ENCODE measurements at regions not wholly inside any gene's neighbourhood (a gene's known extent, or its start where the extent isn't known, plus 50 kb on each side); places are given as distances from the start of the nearest gene placed in this dataset.

DNA sequence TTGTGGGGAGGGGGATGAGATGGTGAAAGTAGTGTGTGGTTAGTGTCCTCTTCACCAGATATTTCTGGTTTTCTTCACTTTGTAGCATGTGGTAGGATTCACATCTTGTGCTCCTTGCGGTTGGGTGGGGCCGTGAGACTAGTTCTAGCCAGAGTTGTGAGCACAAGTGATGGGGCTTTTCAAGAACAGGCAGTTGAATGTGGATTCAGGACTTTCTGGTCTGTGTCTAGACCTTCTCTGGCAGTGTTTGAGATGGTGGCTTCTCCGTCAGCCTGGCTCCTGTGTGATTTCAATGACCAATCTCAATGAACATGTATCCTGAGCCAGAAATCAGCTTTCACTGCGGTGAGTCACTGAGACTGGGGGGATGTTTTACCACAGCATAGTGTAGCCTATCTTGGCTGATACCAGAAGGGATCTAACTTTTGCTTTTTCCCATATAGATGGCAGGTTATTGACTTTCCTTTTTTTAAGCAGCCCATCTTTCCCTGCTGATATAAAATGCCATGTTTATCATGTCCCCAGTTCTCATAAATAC lies 82.6 kb downstream of the RPLP1 start:
- no peak overlapping the region for H3K4me2 ChIP-seq (ENCODE audit: low read length)
- H3K79me2 ChIP-seq (ENCODE audit: control insufficient read depth, low read length): no peaks in the 10 kb centered on the region
- TF ChIP-seq, protein P1, sequence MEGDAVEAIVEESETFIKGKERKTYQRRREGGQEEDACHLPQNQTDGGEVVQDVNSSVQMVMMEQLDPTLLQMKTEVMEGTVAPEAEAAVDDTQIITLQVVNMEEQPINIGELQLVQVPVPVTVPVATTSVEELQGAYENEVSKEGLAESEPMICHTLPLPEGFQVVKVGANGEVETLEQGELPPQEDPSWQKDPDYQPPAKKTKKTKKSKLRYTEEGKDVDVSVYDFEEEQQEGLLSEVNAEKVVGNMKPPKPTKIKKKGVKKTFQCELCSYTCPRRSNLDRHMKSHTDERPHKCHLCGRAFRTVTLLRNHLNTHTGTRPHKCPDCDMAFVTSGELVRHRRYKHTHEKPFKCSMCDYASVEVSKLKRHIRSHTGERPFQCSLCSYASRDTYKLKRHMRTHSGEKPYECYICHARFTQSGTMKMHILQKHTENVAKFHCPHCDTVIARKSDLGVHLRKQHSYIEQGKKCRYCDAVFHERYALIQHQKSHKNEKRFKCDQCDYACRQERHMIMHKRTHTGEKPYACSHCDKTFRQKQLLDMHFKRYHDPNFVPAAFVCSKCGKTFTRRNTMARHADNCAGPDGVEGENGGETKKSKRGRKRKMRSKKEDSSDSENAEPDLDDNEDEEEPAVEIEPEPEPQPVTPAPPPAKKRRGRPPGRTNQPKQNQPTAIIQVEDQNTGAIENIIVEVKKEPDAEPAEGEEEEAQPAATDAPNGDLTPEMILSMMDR (IDR thresholded peaks at IDR 0.05; ENCODE audit: low read depth, low read length, poor library complexity, severe bottlenecking): no peak
- TF ChIP-seq EZH2phosphoT487 (IDR thresholded peaks at IDR 0.05; ENCODE audit: borderline replicate concordance, low read length): no peak
- H3K27ac ChIP-seq (ENCODE audit: low read depth, low read length): no peak overlapping the region
- no peaks in the 10 kb centered on the region for H3K4me1 ChIP-seq (ENCODE audit: control insufficient read depth, low read length)
- H3K36me3 ChIP-seq (ENCODE audit: control insufficient read depth, low read length): no peaks in the 10 kb centered on the region
- peaks cover 8% of the 10 kb centered on the region; the same call in 1 of the 2 replicates for H3K27me3 ChIP-seq (ENCODE audit: control insufficient read depth, low read length)
- H4K20me1 ChIP-seq (ENCODE audit: control insufficient read depth, insufficient read depth, low read depth, low read length): no peaks in the 10 kb centered on the region
- H3K9me2 ChIP-seq (replicated peaks; ENCODE audit: control insufficient read depth, low read length): no peaks in the 10 kb centered on the region
- H3K9me3 ChIP-seq (ENCODE audit: control insufficient read depth, insufficient read depth, low read length): no peaks in the 10 kb centered on the region
- H3F3A ChIP-seq (ENCODE audit: control insufficient read depth, insufficient read depth): no peaks in the 10 kb centered on the region
- no peak overlapping the region for H3K4me3 ChIP-seq (ENCODE audit: low read length)

GRCh38 chr15:69535998-69536397 lies 83.4 kb downstream of the RPLP1 start:
- no peaks in the 10 kb centered on the region for H3K9me3 ChIP-seq (ENCODE audit: control insufficient read depth, insufficient read depth, low read length)
- H3K9me2 ChIP-seq (replicated peaks; ENCODE audit: control insufficient read depth, low read length): no peaks in the 10 kb centered on the region
- no peak overlapping the region for H3K4me3 ChIP-seq (ENCODE audit: low read length)
- peaks cover 8% of the 10 kb centered on the region; the same call in 1 of the 2 replicates for H3K27me3 ChIP-seq (ENCODE audit: control insufficient read depth, low read length)
- no peak overlapping the region for H3K27ac ChIP-seq (ENCODE audit: low read depth, low read length)
- no peaks in the 10 kb centered on the region for H4K20me1 ChIP-seq (ENCODE audit: control insufficient read depth, insufficient read depth, low read depth, low read length)
- H3K4me2 ChIP-seq (ENCODE audit: low read length): no peak overlapping the region
- H3K79me2 ChIP-seq (ENCODE audit: control insufficient read depth, low read length): no peaks in the 10 kb centered on the region
- no peaks in the 10 kb centered on the region for H3F3A ChIP-seq (ENCODE audit: control insufficient read depth, insufficient read depth)
- no peaks in the 10 kb centered on the region for H3K36me3 ChIP-seq (ENCODE audit: control insufficient read depth, low read length)
- TF ChIP-seq EZH2phosphoT487 (IDR thresholded peaks at IDR 0.05; ENCODE audit: borderline replicate concordance, low read length): no peak
- TF ChIP-seq, protein P1 (IDR thresholded peaks at IDR 0.05; ENCODE audit: low read depth, low read length, poor library complexity, severe bottlenecking): no peak
- no peaks in the 10 kb centered on the region for H3K4me1 ChIP-seq (ENCODE audit: control insufficient read depth, low read length)

GRCh38 chr15:69536726-69537512 lies 84.3 kb downstream of the RPLP1 start:
- H3K27ac ChIP-seq (ENCODE audit: low read depth, low read length): no peak overlapping the region
- peaks cover 8% of the 10 kb centered on the region; the same call in 1 of the 2 replicates for H3K27me3 ChIP-seq (ENCODE audit: control insufficient read depth, low read length)
- TF ChIP-seq EZH2phosphoT487 (IDR thresholded peaks at IDR 0.05; ENCODE audit: borderline replicate concordance, low read length): no peak
- TF ChIP-seq, protein P1 (IDR thresholded peaks at IDR 0.05; ENCODE audit: low read depth, low read length, poor library complexity, severe bottlenecking): no peak
- no peaks in the 10 kb centered on the region for H3K9me2 ChIP-seq (replicated peaks; ENCODE audit: control insufficient read depth, low read length)
- H3K36me3 ChIP-seq (ENCODE audit: control insufficient read depth, low read length): no peaks in the 10 kb centered on the region
- H3K79me2 ChIP-seq (ENCODE audit: control insufficient read depth, low read length): no peaks in the 10 kb centered on the region
- no peaks in the 10 kb centered on the region for H4K20me1 ChIP-seq (ENCODE audit: control insufficient read depth, insufficient read depth, low read depth, low read length)
- no peak overlapping the region for H3K4me2 ChIP-seq (ENCODE audit: low read length)
- no peaks in the 10 kb centered on the region for H3K4me1 ChIP-seq (ENCODE audit: control insufficient read depth, low read length)
- no peaks in the 10 kb centered on the region for H3F3A ChIP-seq (ENCODE audit: control insufficient read depth, insufficient read depth)
- no peak overlapping the region for H3K4me3 ChIP-seq (ENCODE audit: low read length)
- no peaks in the 10 kb centered on the region for H3K9me3 ChIP-seq (ENCODE audit: control insufficient read depth, insufficient read depth, low read length)

All from DOHH2 (cell line).